HepG2 (cell line): ENCODE measurements at regions not wholly inside any gene's neighbourhood (a gene's known extent, or its start where the extent isn't known, plus 50 kb on each side); places are given as distances from the start of the nearest gene placed in this dataset.

Experiments
- CAMTA2 ChIP-seq: sonication (generic); formaldehyde crosslinking; IDR thresholded peaks from 2 replicates; pipeline ENCODE4 v1.4.0; 2020; ENCODE audit warnings: mild to moderate bottlenecking, missing genetic modification reagents, borderline replicate concordance
- FOXA1 ChIP-seq, 2 experiments: fragments of 450-650 bp in 1 of 2; sonication (generic) in 1 of 2; formaldehyde crosslinking in 1 of 2; IDR thresholded peaks; 2 replicates each; pipeline versions ENCODE4 v1.4.0 to v1.6.1; 2016 to 2020; ENCODE audit warnings: missing genetic modification reagents in 1 of 2
- KDM2A ChIP-seq: sonication (generic); formaldehyde crosslinking; IDR thresholded peaks from 2 replicates; pipeline ENCODE4 v1.4.0; 2020; ENCODE audit warnings: low read depth, missing genetic modification reagents, borderline replicate concordance
- KLF9 ChIP-seq: IDR thresholded peaks from 2 replicates; pipeline ENCODE4 v1.6.1; 2016; ENCODE audit warnings: low read depth
- POLR2G ChIP-seq: fragments of 200-400 bp; formaldehyde crosslinking; IDR thresholded peaks from 2 replicates; pipeline ENCODE4 v1.6.1; 2018; ENCODE audit warnings: mild to moderate bottlenecking, low read depth, low read length, moderate library complexity
- SAP130 ChIP-seq: IDR thresholded peaks from 2 replicates; pipeline ENCODE4 v1.6.1; 2016; ENCODE audit warnings: low read depth
- SKI ChIP-seq: fragments of 450-650 bp; IDR thresholded peaks from one replicate; pipeline ENCODE4 v1.6.1; 2018; ENCODE audit warnings: mild to moderate bottlenecking; ENCODE audit not compliant: partially characterized antibody
- SMYD3 ChIP-seq: sonication (generic); formaldehyde crosslinking; IDR thresholded peaks from 2 replicates; pipeline ENCODE4 v1.8.1; 2023; ENCODE audit warnings: mild to moderate bottlenecking, missing genetic modification reagents
- ZMYM4 ChIP-seq: sonication (generic); formaldehyde crosslinking; IDR thresholded peaks from 2 replicates; pipeline ENCODE4 v1.8.1; 2023; ENCODE audit warnings: mild to moderate bottlenecking, missing genetic modification reagents
- ZNF570 ChIP-seq: sonication (generic); formaldehyde crosslinking; IDR thresholded peaks from 2 replicates; pipeline ENCODE4 v1.4.0; 2020; ENCODE audit warnings: mild to moderate bottlenecking, missing genetic modification reagents, borderline replicate concordance
- ZNF660 ChIP-seq: sonication (generic); formaldehyde crosslinking; IDR thresholded peaks from 2 replicates; pipeline ENCODE4 v1.5.1; 2020; ENCODE audit warnings: mild to moderate bottlenecking, low read depth, missing genetic modification reagents, borderline replicate concordance
- ZNF749 ChIP-seq: sonication (generic); formaldehyde crosslinking; IDR thresholded peaks from 2 replicates; pipeline ENCODE4 v1.8.0; 2022; ENCODE audit warnings: mild to moderate bottlenecking, missing genetic modification reagents, moderate library complexity, borderline replicate concordance
- TF ChIP-seq, protein P1 (sequence below), 2 experiments: sonication (generic) in 1 of 2; formaldehyde crosslinking in 1 of 2; IDR thresholded peaks; 2 replicates each; pipeline versions ENCODE4 v1.6.1 to v1.9.0; 2014 to 2022; ENCODE audit warnings: antibody characterized with exemption in 1 of 2, borderline replicate concordance in 1 of 2, inconsistent platforms in 1 of 2, low read depth in 1 of 2, missing genetic modification reagents in 1 of 2
- TF ChIP-seq, protein P2 (sequence below): sonication (generic); formaldehyde crosslinking; conservative IDR thresholded peaks from 2 replicates; pipeline ENCODE4 v1.8.1; 2023; ENCODE audit warnings: missing genetic modification reagents
- TF ChIP-seq, protein P3 (sequence below): sonication (generic); formaldehyde crosslinking; IDR thresholded peaks from 2 replicates; pipeline ENCODE4; 2020; ENCODE audit warnings: missing genetic modification reagents, mild to moderate bottlenecking, borderline replicate concordance

DNA sequence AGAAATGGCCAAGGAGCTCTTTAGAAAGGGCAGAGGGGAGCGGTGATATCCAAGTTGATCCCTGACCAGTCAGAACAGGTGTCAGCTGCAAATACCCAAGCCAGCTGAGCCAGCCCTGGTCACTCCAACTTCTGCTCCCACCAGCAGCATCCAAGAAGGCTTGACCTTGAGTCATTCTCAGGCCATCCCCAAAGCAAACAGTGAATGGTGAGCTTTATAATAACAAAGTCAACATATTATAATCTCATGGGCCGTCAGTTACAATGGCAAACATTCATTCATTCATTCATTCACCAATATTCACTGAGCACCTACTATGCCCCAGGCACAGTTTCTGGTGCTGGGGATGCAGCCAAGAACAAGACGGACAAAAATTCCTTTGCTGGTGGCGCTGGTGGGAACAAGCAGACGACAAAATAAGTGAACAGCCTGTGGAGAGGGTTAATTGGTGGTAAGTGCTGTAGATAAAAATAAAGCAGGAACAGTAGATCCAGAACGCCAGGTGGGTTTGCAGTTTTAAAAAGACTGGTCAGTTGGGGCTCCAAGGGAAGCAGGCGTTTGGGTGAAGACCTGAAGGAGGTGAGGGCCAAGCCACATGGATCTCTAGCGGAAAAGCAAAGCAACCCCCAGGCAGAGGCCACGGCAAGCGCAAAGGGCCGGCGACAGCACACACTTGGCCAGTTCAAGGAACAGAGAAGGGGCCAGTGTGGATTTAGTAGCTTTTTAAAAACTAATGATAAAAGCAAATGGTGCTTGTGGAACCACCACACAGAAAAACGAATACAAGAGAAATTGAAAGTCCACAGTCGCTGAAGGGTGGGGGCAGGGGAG, 131.8 kb upstream of the PTPN1 start (continued):
- TF ChIP-seq, protein P1, sequence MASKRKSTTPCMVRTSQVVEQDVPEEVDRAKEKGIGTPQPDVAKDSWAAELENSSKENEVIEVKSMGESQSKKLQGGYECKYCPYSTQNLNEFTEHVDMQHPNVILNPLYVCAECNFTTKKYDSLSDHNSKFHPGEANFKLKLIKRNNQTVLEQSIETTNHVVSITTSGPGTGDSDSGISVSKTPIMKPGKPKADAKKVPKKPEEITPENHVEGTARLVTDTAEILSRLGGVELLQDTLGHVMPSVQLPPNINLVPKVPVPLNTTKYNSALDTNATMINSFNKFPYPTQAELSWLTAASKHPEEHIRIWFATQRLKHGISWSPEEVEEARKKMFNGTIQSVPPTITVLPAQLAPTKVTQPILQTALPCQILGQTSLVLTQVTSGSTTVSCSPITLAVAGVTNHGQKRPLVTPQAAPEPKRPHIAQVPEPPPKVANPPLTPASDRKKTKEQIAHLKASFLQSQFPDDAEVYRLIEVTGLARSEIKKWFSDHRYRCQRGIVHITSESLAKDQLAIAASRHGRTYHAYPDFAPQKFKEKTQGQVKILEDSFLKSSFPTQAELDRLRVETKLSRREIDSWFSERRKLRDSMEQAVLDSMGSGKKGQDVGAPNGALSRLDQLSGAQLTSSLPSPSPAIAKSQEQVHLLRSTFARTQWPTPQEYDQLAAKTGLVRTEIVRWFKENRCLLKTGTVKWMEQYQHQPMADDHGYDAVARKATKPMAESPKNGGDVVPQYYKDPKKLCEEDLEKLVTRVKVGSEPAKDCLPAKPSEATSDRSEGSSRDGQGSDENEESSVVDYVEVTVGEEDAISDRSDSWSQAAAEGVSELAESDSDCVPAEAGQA (IDR thresholded peaks at IDR 0.05; ENCODE audit: low read depth), result no peak
- TF ChIP-seq, protein P1 (CRISPR knock-in tag; IDR thresholded peaks at IDR 0.05; ENCODE audit: borderline replicate concordance), result no peak
- TF ChIP-seq ZNF660 (CRISPR knock-in tag), result no peak
- 0 out of 2 replicates have a peak, but pooled peaks have one; percentile 31 for TF ChIP-seq ZMYM4 (CRISPR knock-in tag)
- no peak for TF ChIP-seq SAP130 (CRISPR knock-in tag)
- no peak for TF ChIP-seq POLR2G
- TF ChIP-seq, protein P2, sequence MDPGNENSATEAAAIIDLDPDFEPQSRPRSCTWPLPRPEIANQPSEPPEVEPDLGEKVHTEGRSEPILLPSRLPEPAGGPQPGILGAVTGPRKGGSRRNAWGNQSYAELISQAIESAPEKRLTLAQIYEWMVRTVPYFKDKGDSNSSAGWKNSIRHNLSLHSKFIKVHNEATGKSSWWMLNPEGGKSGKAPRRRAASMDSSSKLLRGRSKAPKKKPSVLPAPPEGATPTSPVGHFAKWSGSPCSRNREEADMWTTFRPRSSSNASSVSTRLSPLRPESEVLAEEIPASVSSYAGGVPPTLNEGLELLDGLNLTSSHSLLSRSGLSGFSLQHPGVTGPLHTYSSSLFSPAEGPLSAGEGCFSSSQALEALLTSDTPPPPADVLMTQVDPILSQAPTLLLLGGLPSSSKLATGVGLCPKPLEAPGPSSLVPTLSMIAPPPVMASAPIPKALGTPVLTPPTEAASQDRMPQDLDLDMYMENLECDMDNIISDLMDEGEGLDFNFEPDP, result 0 out of 2 replicates have a peak, but pooled peaks have one; percentile 18
- TF ChIP-seq ZNF749 (CRISPR knock-in tag), result no peak
- TF ChIP-seq, protein P3, sequence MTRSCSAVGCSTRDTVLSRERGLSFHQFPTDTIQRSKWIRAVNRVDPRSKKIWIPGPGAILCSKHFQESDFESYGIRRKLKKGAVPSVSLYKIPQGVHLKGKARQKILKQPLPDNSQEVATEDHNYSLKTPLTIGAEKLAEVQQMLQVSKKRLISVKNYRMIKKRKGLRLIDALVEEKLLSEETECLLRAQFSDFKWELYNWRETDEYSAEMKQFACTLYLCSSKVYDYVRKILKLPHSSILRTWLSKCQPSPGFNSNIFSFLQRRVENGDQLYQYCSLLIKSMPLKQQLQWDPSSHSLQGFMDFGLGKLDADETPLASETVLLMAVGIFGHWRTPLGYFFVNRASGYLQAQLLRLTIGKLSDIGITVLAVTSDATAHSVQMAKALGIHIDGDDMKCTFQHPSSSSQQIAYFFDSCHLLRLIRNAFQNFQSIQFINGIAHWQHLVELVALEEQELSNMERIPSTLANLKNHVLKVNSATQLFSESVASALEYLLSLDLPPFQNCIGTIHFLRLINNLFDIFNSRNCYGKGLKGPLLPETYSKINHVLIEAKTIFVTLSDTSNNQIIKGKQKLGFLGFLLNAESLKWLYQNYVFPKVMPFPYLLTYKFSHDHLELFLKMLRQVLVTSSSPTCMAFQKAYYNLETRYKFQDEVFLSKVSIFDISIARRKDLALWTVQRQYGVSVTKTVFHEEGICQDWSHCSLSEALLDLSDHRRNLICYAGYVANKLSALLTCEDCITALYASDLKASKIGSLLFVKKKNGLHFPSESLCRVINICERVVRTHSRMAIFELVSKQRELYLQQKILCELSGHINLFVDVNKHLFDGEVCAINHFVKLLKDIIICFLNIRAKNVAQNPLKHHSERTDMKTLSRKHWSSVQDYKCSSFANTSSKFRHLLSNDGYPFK, result no peak
- TF ChIP-seq SMYD3 (CRISPR knock-in tag), result no peak
- no peak for TF ChIP-seq CAMTA2 (CRISPR knock-in tag)
- TF ChIP-seq ZNF570 (CRISPR knock-in tag), result no peak
- TF ChIP-seq KDM2A (CRISPR knock-in tag), result no peak
- no peak for TF ChIP-seq KLF9 (CRISPR knock-in tag)
- no peak for TF ChIP-seq SKI
- no peak for TF ChIP-seq FOXA1 (IDR thresholded peaks at IDR 0.05)
- no peak for TF ChIP-seq FOXA1 (CRISPR knock-in tag; IDR thresholded peaks at IDR 0.05)
